GM23248 (cell line): ENCODE measurements at regions not wholly inside any gene's neighbourhood (a gene's known extent, or its start where the extent isn't known, plus 50 kb on each side); places are given as distances from the start of the nearest gene placed in this dataset.

Experiments used
- DNase-seq: peaks from one replicate; pipeline ENCODE4 v3.0.0-alpha.2; 2015
- H2AFZ ChIP-seq: fragments of 200-600 bp; sonication (generic); 2 replicates; pipeline ENCODE4 v1.6.1; 2016; ENCODE audit warnings: antibody characterized with exemption
- H3F3A ChIP-seq: fragments of 200-600 bp; sonication (generic); 2 replicates; pipeline ENCODE4 v1.6.1; 2016; ENCODE audit warnings: mild to moderate bottlenecking, antibody characterized with exemption, mixed run types; ENCODE audit not compliant: insufficient read depth
- H3K27ac ChIP-seq: fragments of 200-600 bp; sonication (generic); 2 replicates; pipeline ENCODE4 v1.5.1; 2016; ENCODE audit warnings: mild to moderate bottlenecking
- H3K27me3 ChIP-seq: fragments of 200-600 bp; sonication (generic); replicated peaks from 2 replicates; pipeline ENCODE4 v1.6.1; 2016; ENCODE audit warnings: mild to moderate bottlenecking; ENCODE audit not compliant: insufficient read depth
- H3K36me3 ChIP-seq: fragments of 200-600 bp; sonication (generic); 2 replicates; pipeline ENCODE4 v1.6.1; 2016; ENCODE audit warnings: low read depth, mild to moderate bottlenecking
- H3K4me1 ChIP-seq: fragments of 200-600 bp; sonication (generic); 2 replicates; pipeline ENCODE4 v1.6.1; 2016; ENCODE audit warnings: mild to moderate bottlenecking; ENCODE audit not compliant: insufficient read depth
- H3K4me2 ChIP-seq: fragments of 200-600 bp; sonication (generic); one replicate; pipeline ENCODE4 v1.6.1; 2016; ENCODE audit warnings: mild to moderate bottlenecking; ENCODE audit not compliant: unreplicated experiment
- H3K4me3 ChIP-seq: fragments of 200-600 bp; sonication (generic); 2 replicates; pipeline ENCODE4 v1.5.1; 2016; ENCODE audit warnings: mild to moderate bottlenecking
- H3K79me2 ChIP-seq: fragments of 200-600 bp; sonication (generic); 2 replicates; pipeline ENCODE4 v1.6.1; 2016; ENCODE audit warnings: mild to moderate bottlenecking; ENCODE audit not compliant: insufficient read depth
- H3K9ac ChIP-seq: fragments of 200-600 bp; sonication (generic); 2 replicates; pipeline ENCODE4 v1.6.1; 2016; ENCODE audit warnings: mild to moderate bottlenecking
- H3K9me2 ChIP-seq: fragments of 200-600 bp; sonication (generic); 2 replicates; pipeline ENCODE4 v1.6.1; 2016; ENCODE audit warnings: mixed run types, mild to moderate bottlenecking, moderate library complexity; ENCODE audit not compliant: insufficient read depth
- H3K9me3 ChIP-seq: fragments of 200-600 bp; sonication (generic); one replicate; pipeline ENCODE4 v1.6.1; 2017; ENCODE audit warnings: low read depth
- H4K20me1 ChIP-seq: fragments of 200-600 bp; sonication (generic); 2 replicates; pipeline ENCODE4 v1.6.0; 2016; ENCODE audit not compliant: insufficient read depth
- EZH2 ChIP-seq: fragments of 200-600 bp; sonication (generic); IDR thresholded peaks from 2 replicates; pipeline ENCODE4 v1.6.1; 2018; ENCODE audit warnings: antibody characterized with exemption, mild to moderate bottlenecking; ENCODE audit not compliant: insufficient read depth, poor library complexity, severe bottlenecking
- EZH2phosphoT487 ChIP-seq: fragments of 200-600 bp; sonication (generic); IDR thresholded peaks from 2 replicates; pipeline ENCODE4 v1.6.1; 2018; ENCODE audit warnings: antibody characterized with exemption, moderate library complexity, mild to moderate bottlenecking, low read depth; ENCODE audit not compliant: insufficient read depth
- WGBS, 2 experiments: methylation state at CpG; one replicate each; pipeline ENCODE4 v1.1.6; 2015 to 2017; ENCODE audit warnings: low lambda C conversion rate in 2 of 2, low coverage in 1 of 2; ENCODE audit errors: missing lambda C conversion rate in 2 of 2; 5-methylcytosine and 5-hydroxymethylcytosine counted together
- in situ Hi-C: fragments of 300-500 bp; cut with MboI; formaldehyde crosslinking; loops from 2 replicates; pipeline ENCODE4 v1.15.0; 2020

DNA sequence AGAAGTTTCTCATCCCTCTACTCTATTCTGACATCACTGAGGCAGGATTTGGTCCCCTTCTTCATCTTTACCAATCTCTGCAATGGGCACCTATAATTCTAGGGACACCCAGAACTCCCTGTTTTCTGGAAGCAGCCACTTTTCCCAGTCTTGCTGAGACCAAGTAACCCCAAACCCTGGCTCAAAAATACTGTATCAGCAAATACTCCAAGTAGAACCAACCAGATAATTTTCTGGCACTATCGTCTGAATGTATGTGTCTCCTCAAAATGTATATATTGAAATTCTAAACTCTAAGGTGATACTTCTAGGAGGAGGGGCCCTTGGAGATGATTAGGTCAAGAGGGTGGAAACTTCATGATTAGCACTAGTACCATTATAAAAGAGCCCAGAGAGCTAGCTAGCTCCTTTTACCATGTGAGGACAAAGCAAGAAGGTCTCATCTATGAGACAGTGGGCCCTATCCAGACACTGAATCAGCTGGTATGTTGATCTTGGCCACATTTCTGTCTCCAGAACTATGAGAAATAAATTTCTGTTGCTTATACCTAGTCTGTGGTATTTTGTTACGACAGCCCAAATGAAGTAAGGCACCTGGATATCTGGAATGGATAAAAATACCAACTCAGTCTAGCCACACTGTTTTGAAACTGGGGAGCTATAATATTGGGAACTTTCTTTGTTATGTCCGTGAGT, 464.4 kb downstream of the CDH11 start:
- in situ Hi-C loops: no loop called here
- Histone ChIP-seq H3K9ac (no peak overlapping the region), H4K20me1 (no peaks in the 10 kb centered on the region), H3K36me3 (no peaks in the 10 kb centered on the region), H2AFZ (no peak overlapping the region), H3K4me1 (peaks cover 14% of the 10 kb centered on the region), H3K4me2 (no peak overlapping the region), H3K79me2 (no peaks in the 10 kb centered on the region), H3F3A (no peaks in the 10 kb centered on the region), H3K9me2 (no peaks in the 10 kb centered on the region), H3K4me3 (no peak overlapping the region), H3K27ac (no peak overlapping the region), H3K9me3 (no peaks in the 10 kb centered on the region), H3K27me3 (no peaks in the 10 kb centered on the region)
- peak; percentile 70 for DNase-seq
- 51 to 65% methylated on average over 3 of the region's 3 CpGs for WGBS, 2 experiments
- TF ChIP-seq EZH2 (no peak), EZH2phosphoT487 (no peak)

DNA sequence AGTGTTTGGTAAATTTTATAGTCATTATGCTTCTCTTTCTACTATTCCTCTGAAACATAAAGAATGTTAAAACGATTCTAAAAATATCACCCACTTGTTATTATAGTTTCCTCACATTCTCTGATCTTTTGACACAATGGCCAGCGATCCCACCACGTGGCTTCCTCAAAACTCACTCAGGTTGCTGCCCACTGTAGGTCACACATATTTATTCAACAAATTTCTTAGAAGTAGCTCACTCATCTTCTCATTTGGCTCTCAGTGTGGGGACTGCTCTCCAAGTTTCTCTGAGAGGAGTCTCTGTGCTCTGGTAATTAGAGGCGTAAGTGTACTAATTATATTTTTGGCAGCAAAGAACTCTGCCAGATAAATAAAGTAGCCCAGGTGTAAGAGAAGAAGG, 465.4 kb downstream of the CDH11 start:
- H3K4me3 ChIP-seq: no peak overlapping the region
- no peaks in the 10 kb centered on the region for H3K9me3 ChIP-seq
- no peak overlapping the region for H2AFZ ChIP-seq
- H3K9ac ChIP-seq: no peak overlapping the region
- in situ Hi-C loops: no loop called here
- H3K36me3 ChIP-seq: no peaks in the 10 kb centered on the region
- no peaks in the 10 kb centered on the region for H3K79me2 ChIP-seq
- no peaks in the 10 kb centered on the region for H4K20me1 ChIP-seq
- no peak for DNase-seq
- peaks cover 14% of the 10 kb centered on the region for H3K4me1 ChIP-seq
- WGBS, 2 experiments: 76 to 82% methylated on average over 4 of the region's 4 CpGs
- no peak overlapping the region for H3K4me2 ChIP-seq
- no peaks in the 10 kb centered on the region for H3K9me2 ChIP-seq
- H3K27ac ChIP-seq: no peak overlapping the region
- no peaks in the 10 kb centered on the region for H3K27me3 ChIP-seq
- TF ChIP-seq EZH2 (no peak), EZH2phosphoT487 (no peak)
- H3F3A ChIP-seq: no peaks in the 10 kb centered on the region

DNA sequence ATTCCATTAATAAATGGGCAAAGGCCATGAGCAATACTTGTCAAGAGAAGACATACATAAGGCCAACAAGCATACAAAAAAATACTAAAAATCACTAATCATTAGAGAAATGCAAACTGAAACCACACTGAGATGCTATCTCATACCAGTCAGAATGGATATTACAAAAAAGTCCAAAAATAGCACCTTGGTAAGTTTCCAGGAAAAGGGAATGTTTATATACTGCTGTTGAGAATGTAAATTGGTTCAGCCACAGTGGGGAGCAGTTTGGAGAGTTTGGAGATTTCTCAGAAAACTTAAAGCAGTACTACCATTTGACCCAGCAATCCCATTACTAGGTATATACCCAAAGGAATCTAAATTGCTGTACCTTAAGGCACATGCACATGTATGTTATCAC, 467.7 kb downstream of the CDH11 start:
- TF ChIP-seq EZH2 (no peak), EZH2phosphoT487 (no peak)
- H3K27me3 ChIP-seq: no peaks in the 10 kb centered on the region
- no peak overlapping the region for H2AFZ ChIP-seq
- peaks cover 14% of the 10 kb centered on the region for H3K4me1 ChIP-seq
- H3F3A ChIP-seq: no peaks in the 10 kb centered on the region
- no peaks in the 10 kb centered on the region for H4K20me1 ChIP-seq
- DNase-seq: peak; percentile 25
- no peak overlapping the region for H3K4me3 ChIP-seq
- no peaks in the 10 kb centered on the region for H3K36me3 ChIP-seq
- in situ Hi-C loops: no loop called here
- no peak overlapping the region for H3K9ac ChIP-seq
- no peaks in the 10 kb centered on the region for H3K79me2 ChIP-seq
- no peaks in the 10 kb centered on the region for H3K9me2 ChIP-seq
- no peak overlapping the region for H3K4me2 ChIP-seq
- no peaks in the 10 kb centered on the region for H3K9me3 ChIP-seq
- no peak overlapping the region for H3K27ac ChIP-seq

DNA sequence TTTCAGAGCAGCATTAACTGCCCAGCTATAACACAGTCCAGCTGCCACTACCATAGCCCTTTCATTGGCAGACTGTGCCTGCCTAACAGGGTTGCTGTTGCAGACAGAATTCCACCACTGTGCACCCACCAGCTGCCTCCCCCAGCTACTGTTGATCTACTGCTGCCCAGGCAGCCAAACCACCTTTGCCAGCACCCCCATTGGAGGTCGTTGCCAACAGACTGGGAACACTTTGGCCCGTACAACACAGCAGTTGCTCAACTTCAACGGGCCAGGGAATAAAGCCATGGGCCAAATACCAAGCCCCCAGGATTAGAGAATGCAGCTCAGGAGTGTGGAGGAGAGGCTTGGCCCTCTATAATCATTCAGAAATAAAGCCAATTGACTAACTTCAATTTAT, 473.6 kb downstream of the CDH11 start:
- WGBS, 2 experiments: 28 to 33% methylated on average over 3 of the region's 3 CpGs
- H4K20me1 ChIP-seq: no peaks in the 10 kb centered on the region
- H3K4me3 ChIP-seq: no peak overlapping the region
- in situ Hi-C loops: no loop called here
- DNase-seq: no peak
- H3K9me2 ChIP-seq: no peaks in the 10 kb centered on the region
- H3K9me3 ChIP-seq: no peaks in the 10 kb centered on the region
- H2AFZ ChIP-seq: no peak overlapping the region
- TF ChIP-seq EZH2 (no peak), EZH2phosphoT487 (no peak)
- H3K27ac ChIP-seq: no peak overlapping the region
- H3K9ac ChIP-seq: no peak overlapping the region
- H3K27me3 ChIP-seq: no peaks in the 10 kb centered on the region
- no peaks in the 10 kb centered on the region for H3K79me2 ChIP-seq
- no peaks in the 10 kb centered on the region for H3K36me3 ChIP-seq
- no peaks in the 10 kb centered on the region for H3F3A ChIP-seq
- no peak overlapping the region for H3K4me2 ChIP-seq
- H3K4me1 ChIP-seq: no peaks in the 10 kb centered on the region

DNA sequence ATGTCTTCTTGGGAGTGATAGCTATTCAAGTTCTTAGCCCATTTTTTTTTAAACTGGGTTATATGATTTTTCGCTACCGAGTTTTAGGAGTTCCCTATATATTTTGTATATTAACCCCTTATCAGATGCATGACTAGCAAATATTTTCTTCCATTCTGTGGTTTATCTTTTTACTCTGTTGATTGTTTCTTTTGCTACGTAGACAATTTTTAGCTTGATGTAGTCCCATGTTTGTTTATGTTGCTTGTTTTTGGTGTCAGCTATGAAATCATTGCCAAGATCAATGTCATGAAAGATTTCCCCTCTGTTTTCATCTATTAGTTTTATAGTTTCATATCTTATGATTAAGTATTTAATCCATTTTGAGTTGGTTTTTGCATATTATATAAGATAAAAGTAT, 480.5 kb downstream of the CDH11 start:
- no peak for DNase-seq
- in situ Hi-C loops: no loop called here
- Histone ChIP-seq H3K9me3 (no peaks in the 10 kb centered on the region), H3K9ac (no peak overlapping the region), H3K4me1 (no peaks in the 10 kb centered on the region), H3K4me2 (no peak overlapping the region), H3K4me3 (no peak overlapping the region), H3K9me2 (no peaks in the 10 kb centered on the region), H3K27ac (no peak overlapping the region), H2AFZ (no peak overlapping the region), H3K27me3 (no peaks in the 10 kb centered on the region), H4K20me1 (no peaks in the 10 kb centered on the region), H3K36me3 (no peaks in the 10 kb centered on the region), H3F3A (no peaks in the 10 kb centered on the region), H3K79me2 (no peaks in the 10 kb centered on the region)
- WGBS, 2 experiments: 85 to 92% methylated on average over 3 of the region's 3 CpGs
- TF ChIP-seq EZH2 (no peak), EZH2phosphoT487 (no peak)
